HCT116 (cell line): ENCODE measurements at regions not wholly inside any gene's neighbourhood (a gene's known extent, or its start where the extent isn't known, plus 50 kb on each side); places are given as distances from the start of the nearest gene placed in this dataset.

ENCODE experiments used
- ATF3 ChIP-seq: IDR thresholded peaks from 2 replicates; pipeline ENCODE4 v1.6.1; 2012
- CEBPB ChIP-seq: IDR thresholded peaks from 2 replicates; pipeline ENCODE4 v1.6.1; 2012; ENCODE audit warnings: low read depth
- CTCF ChIP-seq, 3 experiments: fragments of 200-600 bp in 1 of 3; sonication (generic) in 1 of 3; IDR thresholded peaks in 2 of 3; conservative IDR thresholded peaks in 1 of 3; 2 replicates each; pipeline ENCODE4 v1.5.1; 2012 to 2017; ENCODE audit warnings: low read depth in 2 of 3, low read length in 2 of 3, antibody characterized with exemption in 1 of 3, borderline replicate concordance in 1 of 3, control low read depth in 1 of 3, mild to moderate bottlenecking in 1 of 3, mixed read lengths in 1 of 3, mixed run types in 1 of 3, moderate library complexity in 1 of 3; ENCODE audit not compliant: insufficient read depth in 1 of 3
- EGR1 ChIP-seq: IDR thresholded peaks from 2 replicates; pipeline ENCODE4 v1.6.1; 2012; ENCODE audit warnings: low read depth
- ELF1 ChIP-seq: IDR thresholded peaks from 2 replicates; pipeline ENCODE4 v1.6.1; 2012; ENCODE audit warnings: low read depth, borderline replicate concordance
- FOSL1 ChIP-seq: IDR thresholded peaks from 2 replicates; pipeline ENCODE4 v1.6.1; 2012; ENCODE audit warnings: low read depth
- JUND ChIP-seq: IDR thresholded peaks from 2 replicates; pipeline ENCODE4 v1.6.1; 2012
- MAX ChIP-seq: IDR thresholded peaks from 2 replicates; pipeline ENCODE4 v1.6.1; 2012
- REST ChIP-seq: IDR thresholded peaks from 2 replicates; pipeline ENCODE4 v1.6.1; 2012; ENCODE audit warnings: low read depth
- SIN3A ChIP-seq: IDR thresholded peaks from 2 replicates; pipeline ENCODE4 v1.6.1; 2012; ENCODE audit warnings: low read depth
- SP1 ChIP-seq: IDR thresholded peaks from 2 replicates; pipeline ENCODE4 v1.6.1; 2012; ENCODE audit warnings: low read depth
- SRF ChIP-seq: IDR thresholded peaks from 2 replicates; pipeline ENCODE4 v1.6.1; 2012; ENCODE audit warnings: low read depth
- YY1 ChIP-seq: IDR thresholded peaks from 2 replicates; pipeline ENCODE4 v1.6.1; 2011; ENCODE audit warnings: low read length, low read depth, moderate library complexity, mild to moderate bottlenecking; ENCODE audit not compliant: insufficient replicate concordance; ENCODE audit errors: extremely low read depth

GRCh38 chr5:135245521-135246499, 153.2 kb downstream of the MACROH2A1 start:
- TF ChIP-seq REST (no peak), CTCF (IDR thresholded peaks at IDR 0.05 in 2 of 3, conservative IDR thresholded peaks at IDR 0.05 in 1 of 3; ENCODE audit: borderline replicate concordance in 1 of 3, insufficient read depth in 1 of 3, low read depth in 2 of 3, low read length in 2 of 3) (no peak), JUND (no peak), CEBPB (no peak), ELF1 (no peak), FOSL1 (no peak), ATF3 (no peak), SRF (no peak), YY1 (no peak), SP1 (no peak), SIN3A (no peak), MAX (no peak), EGR1 (no peak)
